ENCODE measurements at regions not wholly inside any gene's neighbourhood (a gene's known extent, or its start where the extent isn't known, plus 50 kb on each side); places are given as distances from the start of the nearest gene placed in this dataset.

DNA sequence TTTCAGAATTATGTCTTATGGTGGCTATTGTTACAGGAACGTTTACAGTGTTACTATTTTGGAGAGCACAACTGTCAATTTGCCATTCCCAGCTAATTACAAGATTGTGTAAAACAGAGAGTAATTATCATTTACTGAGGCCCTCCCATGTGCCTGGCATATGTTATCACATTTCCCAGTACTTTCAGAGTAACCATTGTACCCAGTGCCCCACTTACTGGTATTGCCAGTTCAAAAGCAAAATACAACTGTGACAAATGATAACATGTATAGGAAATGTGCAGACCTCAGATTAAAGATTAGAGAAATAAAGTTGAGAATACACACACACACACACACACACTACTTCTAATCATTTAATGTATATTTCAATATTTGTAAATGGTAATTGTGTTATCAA lies 572.5 kb downstream of the POM121L12 start:
- TF ChIP-seq FOXP2 (optimal IDR thresholded peaks at IDR 0.05; ENCODE audit: borderline replicate concordance, extremely low read depth, extremely low read length, insufficient read depth): no peak
- TF ChIP-seq TAF1 (IDR thresholded peaks at IDR 0.05; ENCODE audit: borderline replicate concordance, insufficient read depth, low read length): no peak
- no peak for TF ChIP-seq POLR2AphosphoS5 (IDR thresholded peaks at IDR 0.05; ENCODE audit: low read depth, low read length)

- TF ChIP-seq FOXP2 (optimal IDR thresholded peaks at IDR 0.05; ENCODE audit: borderline replicate concordance, extremely low read depth, extremely low read length, insufficient read depth): no peak
- TF ChIP-seq, protein P1, sequence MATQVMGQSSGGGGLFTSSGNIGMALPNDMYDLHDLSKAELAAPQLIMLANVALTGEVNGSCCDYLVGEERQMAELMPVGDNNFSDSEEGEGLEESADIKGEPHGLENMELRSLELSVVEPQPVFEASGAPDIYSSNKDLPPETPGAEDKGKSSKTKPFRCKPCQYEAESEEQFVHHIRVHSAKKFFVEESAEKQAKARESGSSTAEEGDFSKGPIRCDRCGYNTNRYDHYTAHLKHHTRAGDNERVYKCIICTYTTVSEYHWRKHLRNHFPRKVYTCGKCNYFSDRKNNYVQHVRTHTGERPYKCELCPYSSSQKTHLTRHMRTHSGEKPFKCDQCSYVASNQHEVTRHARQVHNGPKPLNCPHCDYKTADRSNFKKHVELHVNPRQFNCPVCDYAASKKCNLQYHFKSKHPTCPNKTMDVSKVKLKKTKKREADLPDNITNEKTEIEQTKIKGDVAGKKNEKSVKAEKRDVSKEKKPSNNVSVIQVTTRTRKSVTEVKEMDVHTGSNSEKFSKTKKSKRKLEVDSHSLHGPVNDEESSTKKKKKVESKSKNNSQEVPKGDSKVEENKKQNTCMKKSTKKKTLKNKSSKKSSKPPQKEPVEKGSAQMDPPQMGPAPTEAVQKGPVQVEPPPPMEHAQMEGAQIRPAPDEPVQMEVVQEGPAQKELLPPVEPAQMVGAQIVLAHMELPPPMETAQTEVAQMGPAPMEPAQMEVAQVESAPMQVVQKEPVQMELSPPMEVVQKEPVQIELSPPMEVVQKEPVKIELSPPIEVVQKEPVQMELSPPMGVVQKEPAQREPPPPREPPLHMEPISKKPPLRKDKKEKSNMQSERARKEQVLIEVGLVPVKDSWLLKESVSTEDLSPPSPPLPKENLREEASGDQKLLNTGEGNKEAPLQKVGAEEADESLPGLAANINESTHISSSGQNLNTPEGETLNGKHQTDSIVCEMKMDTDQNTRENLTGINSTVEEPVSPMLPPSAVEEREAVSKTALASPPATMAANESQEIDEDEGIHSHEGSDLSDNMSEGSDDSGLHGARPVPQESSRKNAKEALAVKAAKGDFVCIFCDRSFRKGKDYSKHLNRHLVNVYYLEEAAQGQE (IDR thresholded peaks at IDR 0.05; ENCODE audit: insufficient read depth in 1 of 2, low read depth in 2 of 2, low read length in 2 of 2): no peak
- TF ChIP-seq TAF1 (IDR thresholded peaks at IDR 0.05; ENCODE audit: borderline replicate concordance, insufficient read depth, low read length): no peak
- TF ChIP-seq SIN3A (IDR thresholded peaks at IDR 0.05; ENCODE audit: borderline replicate concordance, insufficient read depth, low read length): no peak
- TF ChIP-seq POLR2AphosphoS5 (IDR thresholded peaks at IDR 0.05; ENCODE audit: low read depth, low read length): no peak
These were observed 573.8 kb downstream of the POM121L12 start for GRCh38 chr7:53609185-53609584.

GRCh38 chr7:53611043-53611442 lies 575.6 kb downstream of the POM121L12 start:
- TF ChIP-seq SIN3A (IDR thresholded peaks at IDR 0.05; ENCODE audit: borderline replicate concordance, insufficient read depth, low read length): no peak
- TF ChIP-seq POLR2AphosphoS5 (IDR thresholded peaks at IDR 0.05; ENCODE audit: low read depth, low read length): no peak
- no peak for TF ChIP-seq FOXP2 (optimal IDR thresholded peaks at IDR 0.05; ENCODE audit: borderline replicate concordance, extremely low read depth, extremely low read length, insufficient read depth)
- TF ChIP-seq, protein P1 (IDR thresholded peaks at IDR 0.05; ENCODE audit: insufficient read depth in 1 of 2, low read depth in 2 of 2, low read length in 2 of 2): no peak
- no peak for TF ChIP-seq TAF1 (IDR thresholded peaks at IDR 0.05; ENCODE audit: borderline replicate concordance, insufficient read depth, low read length)

DNA sequence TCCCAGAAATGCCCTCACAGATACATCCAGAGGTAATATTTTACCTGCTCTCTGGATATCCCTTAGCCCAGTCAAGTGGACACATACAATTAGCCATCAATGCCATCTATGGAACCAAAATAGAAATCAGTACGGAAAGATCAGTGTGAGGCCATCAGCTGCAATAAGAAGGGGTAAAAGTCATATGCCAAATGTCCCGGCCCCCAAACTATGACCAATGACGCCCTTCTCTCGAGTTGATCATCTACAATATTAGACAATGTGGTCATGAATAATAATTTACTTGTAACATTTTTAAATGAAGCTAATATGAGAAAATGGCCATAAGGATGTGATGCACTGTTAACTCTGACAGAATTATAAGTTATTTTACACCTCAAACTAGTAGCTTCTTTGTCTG lies 588.9 kb downstream of the POM121L12 start:
- TF ChIP-seq SIN3A (IDR thresholded peaks at IDR 0.05; ENCODE audit: borderline replicate concordance, insufficient read depth, low read length): no peak
- TF ChIP-seq FOXP2 (optimal IDR thresholded peaks at IDR 0.05; ENCODE audit: borderline replicate concordance, extremely low read depth, extremely low read length, insufficient read depth): no peak
- TF ChIP-seq TAF1 (IDR thresholded peaks at IDR 0.05; ENCODE audit: borderline replicate concordance, insufficient read depth, low read length): no peak
- TF ChIP-seq, protein P1 (IDR thresholded peaks at IDR 0.05; ENCODE audit: insufficient read depth in 1 of 2, low read depth in 2 of 2, low read length in 2 of 2): no peak
- no peak for TF ChIP-seq POLR2AphosphoS5 (IDR thresholded peaks at IDR 0.05; ENCODE audit: low read depth, low read length)

GRCh38 chr7:53628775-53629174 lies 593.3 kb downstream of the POM121L12 start:
- no peak for TF ChIP-seq SIN3A (IDR thresholded peaks at IDR 0.05; ENCODE audit: borderline replicate concordance, insufficient read depth, low read length)
- TF ChIP-seq POLR2AphosphoS5 (IDR thresholded peaks at IDR 0.05; ENCODE audit: low read depth, low read length): no peak
- no peak for TF ChIP-seq TAF1 (IDR thresholded peaks at IDR 0.05; ENCODE audit: borderline replicate concordance, insufficient read depth, low read length)
- TF ChIP-seq FOXP2 (optimal IDR thresholded peaks at IDR 0.05; ENCODE audit: borderline replicate concordance, extremely low read depth, extremely low read length, insufficient read depth): no peak
- TF ChIP-seq, protein P1 (IDR thresholded peaks at IDR 0.05; ENCODE audit: insufficient read depth in 1 of 2, low read depth in 2 of 2, low read length in 2 of 2): no peak

Measured in PFSK-1 (cell line).